WERI-Rb-1 (cell line): ENCODE measurements at regions not wholly inside any gene's neighbourhood (a gene's known extent, or its start where the extent isn't known, plus 50 kb on each side); places are given as distances from the start of the nearest gene placed in this dataset.

Source experiments
- DNase-seq: peaks from one replicate; pipeline ENCODE4 v3.0.0-alpha.2; 2020
- H3K27ac ChIP-seq: fragments of 250-450 bp; sonication (Bioruptor Pico); 2 replicates; pipeline ENCODE4 v1.5.1; 2020; ENCODE audit warnings: mild to moderate bottlenecking, moderate library complexity
- H3K27me3 ChIP-seq: fragments of 250-450 bp; sonication (Bioruptor Pico); 2 replicates; pipeline ENCODE4 v1.5.1; 2021; ENCODE audit warnings: mild to moderate bottlenecking, low read depth, moderate library complexity; ENCODE audit not compliant: insufficient read depth, severe bottlenecking
- H3K36me3 ChIP-seq: fragments of 250-450 bp; sonication (Bioruptor Pico); 2 replicates; pipeline ENCODE4 v1.5.1; 2020; ENCODE audit warnings: mild to moderate bottlenecking, moderate library complexity
- H3K4me3 ChIP-seq: 2 replicates; pipeline ENCODE4 v1.5.1; 2011; ENCODE audit warnings: low read depth, mild to moderate bottlenecking, control low read depth, low read length
- H3K9me3 ChIP-seq: fragments of 250-450 bp; sonication (Bioruptor Pico); 2 replicates; pipeline ENCODE4 v1.5.1; 2021; ENCODE audit warnings: mild to moderate bottlenecking, moderate library complexity; ENCODE audit not compliant: severe bottlenecking
- TF ChIP-seq, protein P1 (sequence below): IDR thresholded peaks from 2 replicates; pipeline ENCODE4 v1.5.1; 2011; ENCODE audit warnings: low read depth, mild to moderate bottlenecking, control low read depth, inconsistent platforms, low read length

DNA sequence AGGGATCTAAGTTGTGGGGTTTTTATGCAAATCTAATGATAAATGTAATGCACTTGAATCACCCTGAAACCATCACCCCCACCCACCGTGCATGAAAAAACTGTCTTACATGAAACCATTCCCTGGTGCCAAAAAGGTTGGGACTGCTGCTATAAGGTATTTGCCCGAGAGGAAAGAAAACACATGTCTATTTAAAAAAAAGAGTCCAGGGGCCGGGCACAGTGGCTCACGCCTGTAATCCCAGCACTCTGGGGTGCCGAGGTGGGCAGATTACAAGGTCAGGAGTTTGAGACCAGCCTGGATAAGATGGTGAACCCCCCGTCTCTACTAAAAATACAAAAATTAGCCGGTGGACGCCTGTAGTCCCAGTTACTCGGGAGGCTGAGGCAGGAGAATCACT is 1372.8 kb upstream of the CDH2 start:
- TF ChIP-seq, protein P1, sequence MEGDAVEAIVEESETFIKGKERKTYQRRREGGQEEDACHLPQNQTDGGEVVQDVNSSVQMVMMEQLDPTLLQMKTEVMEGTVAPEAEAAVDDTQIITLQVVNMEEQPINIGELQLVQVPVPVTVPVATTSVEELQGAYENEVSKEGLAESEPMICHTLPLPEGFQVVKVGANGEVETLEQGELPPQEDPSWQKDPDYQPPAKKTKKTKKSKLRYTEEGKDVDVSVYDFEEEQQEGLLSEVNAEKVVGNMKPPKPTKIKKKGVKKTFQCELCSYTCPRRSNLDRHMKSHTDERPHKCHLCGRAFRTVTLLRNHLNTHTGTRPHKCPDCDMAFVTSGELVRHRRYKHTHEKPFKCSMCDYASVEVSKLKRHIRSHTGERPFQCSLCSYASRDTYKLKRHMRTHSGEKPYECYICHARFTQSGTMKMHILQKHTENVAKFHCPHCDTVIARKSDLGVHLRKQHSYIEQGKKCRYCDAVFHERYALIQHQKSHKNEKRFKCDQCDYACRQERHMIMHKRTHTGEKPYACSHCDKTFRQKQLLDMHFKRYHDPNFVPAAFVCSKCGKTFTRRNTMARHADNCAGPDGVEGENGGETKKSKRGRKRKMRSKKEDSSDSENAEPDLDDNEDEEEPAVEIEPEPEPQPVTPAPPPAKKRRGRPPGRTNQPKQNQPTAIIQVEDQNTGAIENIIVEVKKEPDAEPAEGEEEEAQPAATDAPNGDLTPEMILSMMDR: no peak

DNA sequence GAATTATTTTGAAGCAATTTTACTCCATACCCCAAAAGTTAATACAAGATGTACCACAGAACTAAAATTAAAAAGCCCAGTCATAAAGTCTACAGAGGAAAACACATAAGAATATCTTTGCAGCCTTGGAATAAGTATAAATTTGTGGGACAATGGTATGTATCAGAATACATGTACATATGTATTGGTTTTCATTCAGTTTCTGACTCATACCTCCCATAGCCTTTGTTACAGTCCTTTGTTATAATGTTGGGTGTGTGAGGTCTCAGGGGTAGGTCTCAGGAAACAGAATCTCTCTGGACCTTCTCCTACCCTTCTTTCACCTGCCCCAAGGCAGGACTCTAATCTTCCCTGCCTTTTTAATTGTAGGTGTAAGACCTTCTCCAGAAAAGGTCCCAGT is 1370.7 kb upstream of the CDH2 start:
- H3K36me3 ChIP-seq: no peaks in the 10 kb centered on the region
- TF ChIP-seq, protein P1: no peak
- H3K9me3 ChIP-seq: no peaks in the 10 kb centered on the region
- H3K27me3 ChIP-seq: no peaks in the 10 kb centered on the region
- H3K27ac ChIP-seq: no peak overlapping the region
- no peak overlapping the region for H3K4me3 ChIP-seq
- DNase-seq: no peak

More for the DNA sequence above, 1372.8 kb upstream of the CDH2 start:
- no peaks in the 10 kb centered on the region for H3K9me3 ChIP-seq
- H3K4me3 ChIP-seq: no peak overlapping the region
- no peaks in the 10 kb centered on the region for H3K36me3 ChIP-seq
- DNase-seq: no peak
- H3K27ac ChIP-seq: no peak overlapping the region
- no peaks in the 10 kb centered on the region for H3K27me3 ChIP-seq

DNA sequence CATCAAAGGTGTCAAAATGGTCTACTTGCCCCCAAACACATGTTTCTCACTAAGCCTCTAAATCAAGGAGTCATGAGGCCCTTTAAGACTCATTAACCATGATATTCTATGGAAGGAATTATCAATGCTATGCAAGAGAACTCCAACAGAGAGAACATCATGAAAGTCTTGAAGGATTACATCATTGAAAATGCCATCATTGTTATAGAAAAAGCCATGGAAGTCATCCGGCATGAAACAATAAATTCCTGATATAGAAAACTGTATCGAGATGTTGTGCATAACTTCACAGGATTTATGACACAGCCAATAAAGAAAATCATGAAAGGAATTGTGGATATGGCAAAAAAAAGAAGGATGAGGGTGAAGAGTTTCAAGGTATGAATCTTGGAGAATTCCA is 1363.6 kb upstream of the CDH2 start:
- TF ChIP-seq, protein P1: no peak
- no peak for DNase-seq
- H3K4me3 ChIP-seq: no peak overlapping the region

DNA sequence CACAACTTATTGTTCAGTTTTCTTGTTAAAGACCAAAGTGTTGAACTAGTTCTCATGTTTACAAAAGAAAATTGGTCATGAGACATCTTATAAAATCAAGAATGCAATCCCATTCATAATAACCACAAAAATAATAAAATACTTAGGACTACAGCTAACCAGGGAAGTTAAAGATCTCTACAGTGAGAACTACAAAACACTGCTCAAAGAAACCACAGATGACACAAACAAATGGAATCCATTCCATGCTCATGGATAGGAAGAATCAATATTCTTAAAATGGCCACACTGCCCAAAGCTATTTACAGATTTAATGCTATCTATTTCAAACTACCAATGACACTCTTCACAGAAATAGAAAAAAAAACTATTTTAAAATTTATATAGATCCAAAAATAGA is 1354.8 kb upstream of the CDH2 start:
- TF ChIP-seq, protein P1: no peak
- H3K9me3 ChIP-seq: no peaks in the 10 kb centered on the region
- no peaks in the 10 kb centered on the region for H3K36me3 ChIP-seq

More for the DNA sequence above, 1363.6 kb upstream of the CDH2 start:
- no peak overlapping the region for H3K27ac ChIP-seq
- no peaks in the 10 kb centered on the region for H3K27me3 ChIP-seq
- H3K9me3 ChIP-seq: no peaks in the 10 kb centered on the region
- no peaks in the 10 kb centered on the region for H3K36me3 ChIP-seq

DNA sequence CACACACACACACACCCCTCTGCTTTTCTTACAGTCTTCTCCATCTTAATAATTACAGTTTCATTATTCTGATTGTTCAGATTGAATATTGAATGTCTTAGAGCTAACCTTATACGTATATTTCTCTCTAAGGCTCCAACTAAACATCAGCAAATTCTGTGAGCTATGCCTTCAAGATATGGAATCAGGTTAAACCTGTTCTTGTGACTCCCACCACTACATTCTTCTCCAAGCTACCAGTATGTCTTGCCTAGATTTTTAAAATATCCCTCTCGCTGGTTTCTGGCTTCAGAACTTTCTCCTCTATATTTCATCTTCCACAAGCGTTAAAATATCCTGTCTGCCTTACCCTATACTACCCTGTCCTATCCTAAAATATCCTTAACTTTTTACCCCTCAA is 1346.4 kb upstream of the CDH2 start:
- no peaks in the 10 kb centered on the region for H3K27me3 ChIP-seq
- H3K4me3 ChIP-seq: no peak overlapping the region
- no peak for DNase-seq
- H3K36me3 ChIP-seq: no peaks in the 10 kb centered on the region
- H3K27ac ChIP-seq: no peak overlapping the region
- H3K9me3 ChIP-seq: no peaks in the 10 kb centered on the region
- TF ChIP-seq, protein P1: no peak

More for the DNA sequence above, 1354.8 kb upstream of the CDH2 start:
- DNase-seq: no peak
- Histone ChIP-seq H3K27ac (no peak overlapping the region), H3K27me3 (no peaks in the 10 kb centered on the region), H3K4me3 (no peak overlapping the region)

DNA sequence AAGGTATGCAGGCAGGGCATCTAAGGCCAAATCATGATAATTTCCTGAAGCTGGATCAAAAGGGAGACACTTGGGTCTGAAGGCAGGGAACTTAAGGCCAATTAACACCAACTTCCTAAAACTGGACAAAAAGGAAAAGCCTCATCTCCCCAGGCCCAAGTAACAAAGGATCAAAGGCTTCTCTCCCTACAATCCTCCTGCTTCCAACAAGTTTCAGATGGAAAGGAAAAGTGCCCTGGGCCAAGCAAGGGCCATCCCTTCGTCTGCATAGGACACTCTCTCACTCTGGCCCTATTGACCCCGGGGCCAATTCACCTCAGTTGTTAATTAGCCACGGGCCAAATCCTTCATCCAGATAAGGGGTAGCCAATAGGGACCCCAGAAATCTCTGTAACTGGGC is 1335.8 kb upstream of the CDH2 start:
- no peaks in the 10 kb centered on the region for H3K27me3 ChIP-seq
- TF ChIP-seq, protein P1: no peak
- no peak overlapping the region for H3K4me3 ChIP-seq
- no peak overlapping the region for H3K27ac ChIP-seq
- DNase-seq: no peak
- H3K36me3 ChIP-seq: no peaks in the 10 kb centered on the region
- H3K9me3 ChIP-seq: no peaks in the 10 kb centered on the region
